Hepatic stellate cell (primary cell): ENCODE measurements at regions not wholly inside any gene's neighbourhood (a gene's known extent, or its start where the extent isn't known, plus 50 kb on each side); places are given as distances from the start of the nearest gene placed in this dataset.
"Not testable (repeated sequence)": the region's sequence is repeated elsewhere in the genome, so short reads cannot be mapped to it uniquely, and the experiment has no call there.

ENCODE experiments used
- DNase-seq: peaks from one replicate; pipeline ENCODE4 v3.0.0; 2011; ENCODE audit warnings: low spot score

DNA sequence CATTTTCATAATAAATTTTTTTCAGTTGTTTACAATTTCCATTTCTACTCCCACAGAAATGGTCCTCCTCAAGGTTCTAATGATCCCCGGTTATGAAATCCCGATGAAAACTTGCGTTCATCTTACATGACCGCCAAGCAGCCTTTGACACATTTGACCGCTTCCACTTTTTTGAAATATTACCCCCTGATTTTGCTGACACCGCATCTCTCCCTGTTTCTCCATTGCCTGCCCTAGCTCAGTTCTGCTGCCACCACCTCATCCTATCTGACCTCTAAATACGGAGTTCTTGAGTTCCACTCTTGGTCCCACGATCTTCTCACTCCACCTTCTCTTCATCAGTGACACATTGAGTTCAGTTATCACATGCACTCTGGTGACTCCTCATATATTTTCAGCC lies 74.1 kb downstream of the SLC35B3 start:
- no peak for DNase-seq

DNA sequence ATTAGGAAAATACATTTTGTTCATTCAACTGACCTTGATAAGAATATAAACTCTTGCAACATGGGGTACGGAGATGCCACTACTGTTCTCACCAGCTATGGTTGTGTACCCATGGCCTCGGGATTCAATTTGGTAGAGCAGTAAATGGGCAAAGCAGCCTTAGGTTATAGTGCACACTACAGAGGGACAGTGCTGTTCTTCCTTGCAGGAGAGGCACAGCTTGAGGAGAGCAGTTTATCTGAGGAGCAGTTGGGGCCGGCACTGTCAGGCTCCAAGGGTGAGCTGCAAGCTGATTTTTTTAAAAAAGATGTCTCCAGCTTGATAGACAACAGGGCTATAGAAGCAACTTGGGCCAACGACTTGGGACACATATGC lies 82.4 kb downstream of the SLC35B3 start:
- no peak for DNase-seq

DNA sequence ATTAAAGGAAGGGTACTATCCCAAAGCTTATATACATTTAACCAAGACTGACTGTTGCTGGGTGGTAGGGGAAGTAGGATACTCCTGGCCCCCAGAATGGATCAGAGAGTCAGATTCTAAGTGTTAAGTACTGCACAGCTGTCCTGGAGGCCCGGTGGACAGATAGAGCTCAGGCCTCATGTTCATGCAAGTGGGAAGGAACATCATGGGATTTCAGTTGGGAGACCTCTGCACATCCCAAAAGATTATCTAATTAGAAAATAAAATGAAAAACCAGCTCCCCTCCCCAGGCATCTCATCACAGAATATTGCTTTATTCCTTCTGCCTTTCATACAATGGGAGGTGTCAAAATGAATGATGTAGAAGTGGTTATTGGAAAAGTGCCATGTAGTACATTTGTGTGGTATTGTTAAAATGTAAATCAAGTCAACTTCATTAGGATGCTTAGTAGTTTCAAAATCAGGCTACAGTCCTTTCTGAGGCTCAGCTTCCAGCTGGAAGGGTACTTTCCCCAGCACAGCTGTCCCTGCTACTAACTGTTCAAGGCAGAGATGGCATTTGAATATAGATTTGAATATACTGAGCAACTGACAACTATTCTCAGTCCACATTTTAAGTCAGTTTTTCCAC lies 82.9 kb downstream of the SLC35B3 start:
- no peak for DNase-seq

DNA sequence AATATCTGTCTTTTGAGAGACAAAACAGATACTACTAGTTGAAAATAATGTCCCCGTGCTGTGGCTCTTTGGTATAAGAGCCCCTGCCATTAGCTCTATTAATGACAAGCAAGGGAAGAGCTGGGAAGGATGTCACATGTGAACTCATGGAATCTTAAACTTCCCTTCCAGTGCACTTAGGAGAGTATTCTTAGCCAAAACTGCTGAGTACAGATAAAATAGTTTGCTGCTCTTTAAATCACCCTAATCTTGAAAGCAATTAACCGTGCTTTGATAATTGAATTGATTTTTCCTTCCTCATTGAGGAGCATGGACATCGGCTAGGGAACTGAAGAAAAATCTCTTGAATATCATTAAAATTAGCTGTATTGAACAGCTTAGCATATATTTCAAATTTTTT lies 91.7 kb downstream of the SLC35B3 start:
- DNase-seq = no peak

DNA sequence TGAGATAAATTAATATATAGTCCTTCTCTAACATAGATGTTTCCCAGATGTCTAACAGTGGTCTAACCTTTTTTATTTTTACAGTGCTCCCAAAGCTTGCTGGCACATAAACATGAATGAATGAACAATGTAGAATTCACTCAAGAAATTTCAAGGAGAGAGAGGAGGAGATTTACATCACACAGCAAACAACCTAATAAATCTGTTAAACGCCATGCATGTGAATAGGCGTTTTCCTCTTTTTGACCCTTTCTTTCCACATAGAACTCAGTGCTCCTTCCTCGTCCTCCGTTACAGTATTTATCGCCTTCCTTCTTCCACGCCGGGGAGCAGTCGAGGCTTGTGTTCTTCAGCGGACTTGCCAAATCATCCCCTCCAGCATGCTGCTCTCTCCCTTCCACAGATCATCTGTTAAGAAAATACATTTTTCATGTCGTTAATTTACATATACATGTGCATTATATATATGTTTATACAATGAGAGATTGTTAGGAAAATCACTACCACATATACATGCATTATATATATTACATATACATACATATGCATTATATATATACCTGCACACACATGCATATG lies 93.0 kb downstream of the SLC35B3 start:
- DNase-seq = no peak

DNA sequence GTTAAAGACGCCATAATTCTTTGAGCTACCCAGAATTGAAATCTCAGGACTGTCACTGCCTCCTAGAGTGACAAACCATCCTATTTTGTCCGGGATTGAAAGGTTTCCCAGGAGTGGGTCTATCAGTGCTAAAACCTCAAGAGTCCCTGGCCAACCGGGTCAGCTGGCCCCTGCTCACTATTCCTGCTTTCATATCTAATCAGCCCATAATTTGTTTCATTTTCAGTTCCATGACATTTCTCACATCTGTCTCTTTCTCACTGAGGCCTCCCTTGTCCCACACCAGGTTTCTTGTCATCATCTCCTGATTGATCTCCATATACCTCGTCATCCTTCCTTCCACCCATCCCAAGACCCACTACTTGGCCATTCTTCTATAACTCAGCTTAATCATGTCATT lies 98.2 kb downstream of the SLC35B3 start:
- no peak for DNase-seq

DNA sequence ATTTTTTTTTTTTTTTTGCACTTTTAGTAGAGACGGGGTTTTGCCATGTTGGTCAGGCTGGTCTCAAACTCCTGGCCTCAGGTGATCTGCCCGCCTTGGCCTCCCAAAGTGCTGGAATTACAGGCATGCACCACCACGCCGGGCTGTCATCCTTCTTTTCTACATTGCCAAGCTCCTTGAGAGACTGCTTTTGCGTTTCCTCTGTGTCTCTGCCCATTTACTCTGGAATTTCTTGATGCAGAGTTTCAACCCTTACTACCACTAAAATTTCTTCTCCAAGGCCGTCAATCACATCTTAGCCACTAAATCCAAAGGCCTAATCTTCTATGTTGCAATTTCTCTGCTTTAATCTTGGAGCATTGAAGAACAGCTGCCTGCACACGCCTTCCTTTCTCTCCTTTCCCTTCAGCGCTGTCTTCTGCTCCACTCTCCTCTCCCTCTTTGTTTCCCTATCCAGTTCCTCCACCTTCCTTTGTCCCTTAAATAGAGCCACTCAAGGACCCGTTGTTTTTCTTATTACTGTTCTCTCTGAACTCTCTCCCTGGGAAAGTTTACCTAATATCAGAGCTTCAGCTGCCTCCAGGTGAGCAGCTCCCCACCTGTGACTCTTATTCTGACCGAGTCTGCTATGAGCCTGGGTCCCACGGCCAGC lies 98.8 kb downstream of the SLC35B3 start:
- DNase-seq = no peak

DNA sequence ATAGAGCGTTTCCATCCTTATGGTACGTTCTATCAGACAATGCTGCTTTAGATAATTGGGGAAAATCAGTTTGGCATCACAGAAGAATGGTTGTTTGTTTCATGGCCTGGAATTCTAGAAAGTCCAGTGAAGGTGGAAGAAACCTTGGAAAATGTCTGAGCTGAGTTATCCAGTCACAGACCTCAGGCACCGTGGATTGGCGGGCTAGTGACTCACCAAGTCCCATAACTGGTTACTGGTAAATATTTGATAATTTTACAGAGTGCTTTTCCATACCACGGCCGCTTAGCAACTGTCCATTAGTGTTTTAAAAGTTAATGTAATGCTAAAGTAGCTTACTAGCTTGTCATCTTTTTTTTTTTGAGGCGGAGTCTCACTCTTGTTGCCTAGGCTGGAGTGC lies 99.4 kb downstream of the SLC35B3 start:
- DNase-seq = no peak

DNA sequence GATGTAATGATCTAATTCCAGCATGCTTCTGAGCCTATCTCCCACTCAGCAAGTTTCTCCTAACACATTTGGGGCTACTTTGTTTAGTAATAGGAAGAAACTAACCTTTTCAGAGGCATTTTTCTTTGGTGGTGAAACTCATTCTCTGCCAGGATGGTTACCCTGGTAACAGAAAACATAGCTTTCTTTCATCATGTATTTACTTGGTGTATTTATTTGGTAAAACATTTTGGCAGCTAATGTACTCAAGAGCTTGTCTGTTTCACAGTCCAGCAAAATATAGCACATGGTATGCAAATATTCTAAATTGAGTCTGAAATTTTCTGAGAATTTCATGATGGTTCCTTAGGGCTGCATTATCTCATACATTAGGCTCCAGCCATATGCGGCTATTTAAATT lies 100.0 kb downstream of the SLC35B3 start:
- DNase-seq = no peak

DNA sequence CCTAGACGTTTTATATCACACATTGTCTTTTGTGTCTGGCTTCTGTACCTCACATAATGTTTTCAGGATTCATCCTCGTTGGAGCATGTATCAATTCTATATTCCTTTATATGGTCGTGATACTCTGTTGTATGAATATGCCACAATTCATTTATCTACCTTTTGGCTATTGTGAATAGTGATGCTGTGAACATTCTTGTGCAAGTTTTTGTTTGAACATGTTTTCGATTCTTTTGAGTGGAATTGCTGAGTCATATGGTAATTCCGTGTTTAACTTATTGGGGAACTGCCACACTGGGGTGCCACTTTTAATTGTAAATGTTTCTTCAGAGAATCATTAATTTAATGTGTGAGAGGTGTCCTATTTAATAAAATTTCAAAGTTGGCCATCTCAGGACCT lies 101.2 kb downstream of the SLC35B3 start:
- DNase-seq = no peak

DNA sequence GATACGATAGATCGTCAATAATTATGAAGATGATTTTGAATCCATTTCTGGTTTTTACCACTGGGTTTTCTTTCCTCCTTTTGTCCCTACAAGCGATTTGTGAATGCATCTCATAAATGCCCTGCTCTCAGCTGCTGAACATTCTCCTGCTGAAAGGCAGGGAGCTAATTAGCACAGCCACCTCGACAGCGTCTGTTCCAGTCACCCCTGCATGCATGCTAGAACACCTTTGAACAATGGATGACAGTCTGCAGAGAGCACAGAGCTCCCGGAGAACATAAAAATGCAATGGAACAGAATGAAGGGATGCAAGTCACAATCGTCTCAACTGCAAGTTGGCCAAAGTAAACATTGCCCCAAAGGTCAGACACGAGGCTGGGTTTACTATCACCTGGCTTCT lies 105.8 kb downstream of the SLC35B3 start:
- DNase-seq = no peak

DNA sequence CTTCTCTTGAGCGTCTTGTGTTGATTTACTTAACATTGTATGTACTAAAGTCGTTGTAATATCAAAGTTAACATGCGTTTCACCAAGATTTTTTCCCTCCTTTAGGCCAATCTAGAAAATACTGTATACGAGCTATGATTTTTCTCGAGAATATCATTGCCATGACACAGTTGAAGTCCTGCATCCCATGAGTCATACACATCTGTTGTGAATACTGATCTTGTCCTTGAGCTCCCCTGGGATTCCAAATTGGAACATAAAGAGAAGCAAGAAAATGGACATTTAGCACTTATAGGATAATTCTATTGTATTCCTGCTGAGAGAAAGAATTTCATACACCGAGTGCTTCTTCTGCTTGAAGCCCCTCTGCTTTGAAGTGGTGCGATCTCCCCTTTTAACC lies 109.6 kb downstream of the SLC35B3 start:
- DNase-seq = no peak

DNA sequence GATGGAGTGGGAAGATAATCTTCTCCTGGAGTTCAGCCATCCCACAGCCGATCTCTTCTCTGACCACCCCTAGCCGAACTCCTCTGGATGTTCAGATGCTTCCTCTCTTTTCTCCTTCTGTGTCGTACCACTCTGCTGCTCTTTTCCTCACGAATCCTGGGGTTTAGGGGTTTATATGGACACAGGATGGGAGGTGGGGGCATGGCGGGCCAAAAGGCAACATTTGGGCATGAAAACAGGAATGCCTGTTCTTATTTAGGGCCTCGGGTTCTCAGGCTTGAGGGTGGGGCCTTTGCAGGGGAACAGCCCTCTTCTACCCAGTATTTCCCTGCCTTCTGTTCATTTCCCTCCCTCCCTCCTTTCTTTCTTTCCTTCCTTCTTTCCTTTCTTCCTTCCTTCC lies 112.7 kb downstream of the SLC35B3 start:
- no peak for DNase-seq

DNA sequence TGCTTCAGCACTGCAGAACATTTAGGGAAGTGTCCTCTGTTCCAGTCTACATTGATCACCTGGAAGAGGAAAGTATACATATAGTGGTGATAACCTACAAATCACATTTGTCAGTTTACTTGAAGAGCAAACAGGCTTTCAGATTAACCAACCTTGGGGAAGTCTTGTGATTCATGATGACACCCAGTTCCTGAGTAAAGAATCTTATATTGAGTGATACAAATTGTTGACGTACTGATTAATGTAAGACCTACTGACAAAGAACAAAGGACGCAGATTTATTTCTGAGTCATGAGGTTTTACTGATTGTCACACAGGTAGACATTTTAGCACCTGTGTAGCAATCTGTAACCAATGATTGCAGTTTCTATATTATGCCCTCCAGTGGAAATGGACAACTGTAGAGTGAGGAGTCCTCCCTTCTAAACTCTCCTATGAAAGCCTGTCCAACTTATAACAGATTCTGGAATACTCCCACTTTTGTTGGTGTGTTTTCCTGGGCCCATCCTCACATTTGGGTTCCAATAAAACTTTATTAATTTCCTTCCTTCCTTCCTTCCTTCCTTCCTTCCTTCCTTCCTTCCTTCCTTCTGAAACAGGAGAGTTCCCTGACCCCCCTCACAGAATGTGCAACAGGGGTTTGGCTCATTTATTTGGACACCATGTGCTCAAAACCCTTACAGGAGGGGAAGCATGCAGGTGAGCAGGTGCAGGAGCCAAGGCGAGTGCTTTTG lies 113.5 kb downstream of the SLC35B3 start:
- no peak for DNase-seq

DNA sequence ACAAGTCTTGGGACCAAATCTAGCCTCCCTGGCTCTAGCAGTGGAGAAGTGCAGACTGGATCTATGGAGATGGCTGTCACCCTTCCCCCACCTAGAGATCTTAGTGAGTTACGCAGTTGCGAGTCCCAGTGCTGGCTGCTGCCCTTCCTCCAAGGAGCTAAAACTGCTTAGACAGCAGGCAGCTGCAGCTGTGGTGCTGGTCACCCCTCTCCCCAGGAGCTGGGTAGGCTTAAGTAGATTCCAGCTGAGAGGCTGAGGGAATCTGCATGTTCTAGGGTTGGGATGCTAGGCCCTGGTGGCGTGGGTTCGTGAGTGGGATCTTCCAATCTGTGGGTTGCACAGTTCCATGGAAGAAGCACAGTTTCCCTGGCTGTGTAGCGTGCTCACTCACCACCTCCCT lies 120.2 kb downstream of the SLC35B3 start:
- no peak for DNase-seq

DNA sequence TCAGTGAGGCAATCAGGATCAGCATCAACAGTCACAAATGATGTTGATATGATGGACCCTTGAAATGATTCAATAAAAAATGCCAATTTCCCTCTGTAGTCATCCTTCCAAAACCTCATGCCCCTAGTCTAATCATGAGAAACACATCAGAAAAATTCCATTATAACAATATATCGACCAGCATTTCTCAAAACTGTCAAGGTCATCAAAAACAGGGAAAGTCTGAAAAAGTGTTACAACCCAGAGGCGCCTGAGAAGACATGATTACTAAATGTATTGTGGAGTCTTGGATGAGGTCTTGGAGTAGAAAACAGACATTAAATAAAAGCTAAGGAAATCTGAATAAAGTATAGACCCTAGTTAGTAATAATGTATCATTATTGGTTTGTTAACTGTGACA lies 133.8 kb downstream of the SLC35B3 start:
- DNase-seq = no peak

DNA sequence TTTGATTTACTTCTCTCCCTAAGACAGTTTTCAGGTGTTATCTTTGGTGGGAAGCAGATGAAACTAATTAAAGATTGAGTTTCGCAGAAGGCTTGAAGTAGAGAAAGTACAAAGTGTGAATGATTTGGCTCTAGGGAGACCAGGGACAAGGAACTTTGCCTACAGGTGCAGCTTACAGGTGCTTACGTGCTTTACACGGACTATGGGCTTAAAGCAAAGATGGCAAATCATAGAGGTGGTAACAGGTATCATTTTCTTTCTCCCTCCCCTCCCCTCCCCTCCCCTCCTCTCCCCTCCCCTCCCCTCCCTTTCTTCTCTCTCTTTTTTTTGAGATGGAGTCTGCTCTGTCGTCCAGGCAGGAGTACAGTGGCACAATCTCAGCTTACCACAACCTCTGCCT lies 136.3 kb downstream of the SLC35B3 start:
- DNase-seq = no peak

DNA sequence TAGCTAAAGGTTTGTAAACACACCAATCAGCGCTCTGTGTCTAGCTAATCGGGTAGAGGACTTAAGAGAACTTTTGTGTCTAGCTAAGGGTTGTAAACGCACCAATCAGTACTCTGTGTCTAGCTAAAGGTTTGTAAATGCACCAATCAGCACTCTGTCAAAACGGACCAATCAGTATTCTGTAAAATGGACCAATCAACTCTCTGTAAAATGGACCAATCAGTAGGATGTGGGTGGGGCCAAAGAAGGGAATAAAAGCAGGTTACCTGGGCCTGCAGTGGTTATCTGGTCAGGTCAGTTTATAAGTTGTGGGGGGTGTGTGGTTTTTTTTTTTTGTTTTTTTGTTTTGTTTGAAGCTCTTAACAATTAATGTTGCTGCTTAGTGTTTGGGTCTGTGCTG lies 152.4 kb downstream of the SLC35B3 start:
- not testable (repeated sequence) for DNase-seq

DNA sequence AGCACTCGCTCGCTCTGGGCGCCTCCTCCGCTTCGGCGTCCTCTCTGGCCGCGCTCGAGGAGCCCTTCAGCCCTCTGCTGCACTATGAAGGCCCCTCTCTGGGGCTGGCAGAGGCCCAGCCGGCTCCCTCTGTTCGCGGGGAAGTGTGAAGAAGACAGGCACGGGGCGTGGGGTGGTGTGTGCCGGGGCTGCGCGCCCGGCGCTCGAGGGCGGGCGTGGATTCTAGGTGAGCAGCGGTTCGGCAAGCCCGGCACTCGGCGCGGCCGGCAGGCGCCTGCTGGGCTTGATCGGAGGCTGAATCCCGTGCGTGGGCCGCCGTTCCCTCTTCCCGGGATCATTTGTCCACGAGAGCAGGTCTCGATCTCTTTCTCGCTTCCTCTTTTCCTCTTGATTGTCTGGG lies 153.0 kb downstream of the SLC35B3 start:
- no peak for DNase-seq

DNA sequence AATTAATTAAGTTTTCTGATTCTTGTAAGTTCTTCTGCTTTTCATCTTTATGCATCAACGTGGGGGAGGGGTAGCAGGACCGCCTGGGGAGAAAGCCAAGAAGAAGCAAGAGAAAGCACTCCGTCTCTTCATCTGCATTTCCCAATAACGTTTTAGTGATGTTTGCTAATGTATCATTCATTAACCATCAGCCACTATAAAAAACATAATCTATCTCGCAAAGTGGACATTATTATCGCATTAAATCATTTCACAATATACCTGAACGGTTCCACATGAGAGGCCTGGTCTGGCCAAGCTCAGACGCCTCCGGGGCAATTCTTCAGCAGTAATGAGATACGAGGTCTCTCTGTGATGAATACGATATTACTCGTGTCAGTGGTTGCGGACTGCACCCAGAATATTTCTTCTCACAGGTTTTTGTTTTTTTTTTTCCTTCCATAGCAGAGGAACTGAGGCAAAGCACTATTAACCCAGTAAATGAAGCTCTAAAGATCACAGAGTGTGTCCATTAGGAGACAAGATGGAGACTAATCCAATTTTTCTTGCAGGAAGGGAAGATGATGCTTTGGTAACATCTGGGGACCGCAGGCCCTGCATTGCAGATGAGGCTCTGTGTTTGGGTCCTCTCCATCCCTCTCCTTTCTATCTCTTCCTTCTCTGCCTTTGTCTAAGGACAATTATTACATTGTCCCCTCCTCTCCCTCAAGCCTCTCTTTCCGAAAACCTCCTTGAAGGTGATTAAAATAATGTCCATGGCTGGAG lies 156.1 kb downstream of the SLC35B3 start:
- DNase-seq = no peak

DNA sequence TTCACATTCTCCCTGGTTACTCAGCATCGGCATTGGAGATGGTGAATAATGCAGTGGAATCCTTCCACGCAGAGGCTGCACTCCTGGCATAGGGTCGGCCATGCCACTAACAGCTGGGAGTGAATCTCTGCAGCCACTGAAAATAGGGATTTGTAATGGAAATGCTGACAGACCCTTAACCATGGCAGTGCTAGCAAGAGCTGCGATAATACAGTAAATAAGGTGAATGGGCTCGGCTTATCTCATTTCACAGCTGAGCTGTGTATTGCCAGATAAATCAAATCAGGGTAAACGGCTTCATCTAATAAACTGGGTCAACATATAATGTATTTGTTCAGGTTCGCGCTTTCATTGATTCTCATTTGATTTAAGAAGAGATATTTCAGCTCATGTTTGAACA lies 156.8 kb downstream of the SLC35B3 start:
- DNase-seq = no peak

DNA sequence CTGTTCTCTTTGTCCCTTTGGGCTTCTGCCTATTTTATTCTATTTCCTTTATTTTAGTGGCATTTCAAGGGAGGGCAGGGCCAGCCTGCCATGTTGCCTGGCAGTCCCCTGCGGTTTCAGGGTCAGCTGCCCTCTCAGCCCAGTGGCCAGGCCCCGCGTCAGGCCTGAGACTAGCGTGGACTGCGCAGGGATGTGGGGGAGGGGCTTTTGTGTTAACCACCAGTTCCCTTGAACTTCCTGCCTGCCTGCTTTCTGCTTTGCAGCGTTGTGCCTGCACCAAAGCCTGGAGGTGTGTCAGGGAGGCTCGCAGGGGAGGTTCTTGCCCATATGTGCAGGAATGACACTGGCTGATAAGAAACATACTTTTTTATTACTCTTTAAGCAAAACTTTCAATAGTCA lies 157.6 kb downstream of the SLC35B3 start:
- no peak for DNase-seq

DNA sequence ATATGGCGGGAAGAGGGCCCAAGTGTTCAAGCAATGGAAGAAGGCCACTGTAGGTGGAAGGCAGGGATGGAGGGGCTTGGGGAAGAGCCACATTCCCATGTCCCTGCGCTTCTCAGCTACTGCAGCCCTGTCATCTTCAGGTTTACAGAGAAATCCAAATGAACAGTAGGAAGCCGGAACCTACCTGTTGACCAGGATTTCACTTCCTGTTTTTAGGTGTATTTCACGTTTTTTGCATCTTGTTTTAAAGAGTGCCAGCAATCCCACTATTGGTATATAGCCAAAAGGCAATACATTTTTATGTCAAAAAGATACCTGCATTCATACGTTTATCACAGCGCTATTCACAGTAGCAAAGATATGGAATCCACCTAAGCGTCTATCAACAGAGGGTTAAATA lies 159.2 kb downstream of the SLC35B3 start:
- no peak for DNase-seq
